Breast epithelium (tissue), 4 donors: ENCODE measurements at regions not wholly inside any gene's neighbourhood (a gene's known extent, or its start where the extent isn't known, plus 50 kb on each side); places are given as distances from the start of the nearest gene placed in this dataset.

Experiments used
- DNase-seq, 2 donors: peaks; one replicate each; pipeline ENCODE4 v3.0.0-alpha.2; 2019; ENCODE audit warnings: low spot score in 2 of 2
- H3K27ac ChIP-seq, 2 donors: fragments of 200-600 bp; sonication (generic) in 1 of 2; one replicate each; pipeline ENCODE4 v1.5.1; 2016 to 2019; ENCODE audit warnings: mild to moderate bottlenecking in 1 of 2
- H3K27me3 ChIP-seq, 2 donors: fragments of 200-600 bp; sonication (generic) in 1 of 2; one replicate each; pipeline versions ENCODE4 v1.5.1 to v1.6.0; 2017 to 2019; ENCODE audit warnings: control low read depth in 1 of 2, mild to moderate bottlenecking in 1 of 2
- H3K36me3 ChIP-seq: fragments of 200-600 bp; one replicate; pipeline ENCODE4 v1.5.1; 2019
- H3K4me1 ChIP-seq, 2 donors: fragments of 200-600 bp; sonication (generic); one replicate each; pipeline ENCODE4 v1.5.1; 2016 to 2019; ENCODE audit warnings: control low read depth in 1 of 2
- H3K4me3 ChIP-seq, 3 donors: fragments of 200-600 bp; sonication (generic); 1 replicate in 2 of 3; 2 replicates in 1 of 3; pipeline ENCODE4 v1.5.1; 2016 to 2019; ENCODE audit warnings: mild to moderate bottlenecking in 3 of 3, moderate library complexity in 2 of 3
- H3K9me3 ChIP-seq, 2 donors: fragments of 200-600 bp; sonication (generic) in 1 of 2; one replicate each; pipeline ENCODE4 v1.5.1; 2016 to 2019; ENCODE audit warnings: control low read depth in 1 of 2
- POLR2A ChIP-seq: fragments of 450-650 bp; IDR thresholded peaks from one replicate; pipeline ENCODE4 v1.6.1; 2016; ENCODE audit warnings: antibody characterized with exemption, mild to moderate bottlenecking, moderate library complexity
- POLR2AphosphoS5 ChIP-seq, 3 donors: sonication (generic); formaldehyde crosslinking; IDR thresholded peaks; one replicate each; pipeline ENCODE4 v1.6.1; 2017; ENCODE audit warnings: antibody characterized with exemption in 3 of 3
- intact Hi-C: fragments of 100-400 bp; cut with DNase I; formaldehyde crosslinking; loops from one replicate; pipeline ENCODE4 v1.15.1; 2023; ENCODE audit warnings: low total_unique reads
- TF ChIP-seq, protein P1 (sequence below), 3 donors: fragments of 450-650 bp; IDR thresholded peaks; one replicate each; pipeline ENCODE4 v1.5.1; 2016 to 2017; ENCODE audit warnings: antibody characterized with exemption in 3 of 3, mild to moderate bottlenecking in 3 of 3, moderate library complexity in 3 of 3

DNA sequence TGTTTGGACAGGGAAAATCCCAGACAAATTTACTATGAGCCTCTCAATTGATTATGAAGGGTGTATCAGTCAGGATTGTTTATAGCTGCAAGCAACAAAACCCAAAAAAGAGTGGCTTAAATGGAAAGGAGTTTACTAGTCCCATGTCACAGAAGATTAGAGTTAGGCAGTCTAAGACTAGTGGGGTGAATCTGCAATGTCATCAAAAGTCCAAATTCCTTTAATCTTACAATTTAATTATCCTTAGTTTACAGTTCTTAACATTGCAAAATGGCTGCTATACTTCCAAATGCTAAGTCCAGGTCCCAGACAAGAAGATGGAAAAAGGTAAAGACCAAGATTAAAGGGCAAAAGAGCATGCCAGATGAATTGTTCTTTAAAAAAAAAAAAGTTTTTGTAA lies 143.6 kb downstream of the CD47 start:
- intact Hi-C loops: no loop called here
- Histone ChIP-seq H3K27me3 (no peaks in the 10 kb centered on the region), H3K36me3 (no peaks in the 10 kb centered on the region), H3K4me3 (no peak overlapping the region), H3K27ac (no peak overlapping the region), H3K9me3 (no peaks in the 10 kb centered on the region), H3K4me1 (no peaks in the 10 kb centered on the region)
- DNase-seq: no peak
- TF ChIP-seq, protein P1, sequence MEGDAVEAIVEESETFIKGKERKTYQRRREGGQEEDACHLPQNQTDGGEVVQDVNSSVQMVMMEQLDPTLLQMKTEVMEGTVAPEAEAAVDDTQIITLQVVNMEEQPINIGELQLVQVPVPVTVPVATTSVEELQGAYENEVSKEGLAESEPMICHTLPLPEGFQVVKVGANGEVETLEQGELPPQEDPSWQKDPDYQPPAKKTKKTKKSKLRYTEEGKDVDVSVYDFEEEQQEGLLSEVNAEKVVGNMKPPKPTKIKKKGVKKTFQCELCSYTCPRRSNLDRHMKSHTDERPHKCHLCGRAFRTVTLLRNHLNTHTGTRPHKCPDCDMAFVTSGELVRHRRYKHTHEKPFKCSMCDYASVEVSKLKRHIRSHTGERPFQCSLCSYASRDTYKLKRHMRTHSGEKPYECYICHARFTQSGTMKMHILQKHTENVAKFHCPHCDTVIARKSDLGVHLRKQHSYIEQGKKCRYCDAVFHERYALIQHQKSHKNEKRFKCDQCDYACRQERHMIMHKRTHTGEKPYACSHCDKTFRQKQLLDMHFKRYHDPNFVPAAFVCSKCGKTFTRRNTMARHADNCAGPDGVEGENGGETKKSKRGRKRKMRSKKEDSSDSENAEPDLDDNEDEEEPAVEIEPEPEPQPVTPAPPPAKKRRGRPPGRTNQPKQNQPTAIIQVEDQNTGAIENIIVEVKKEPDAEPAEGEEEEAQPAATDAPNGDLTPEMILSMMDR (IDR thresholded peaks at IDR 0.05): no peak
- TF ChIP-seq POLR2A (no peak), POLR2AphosphoS5 (IDR thresholded peaks at IDR 0.05) (no peak)

DNA sequence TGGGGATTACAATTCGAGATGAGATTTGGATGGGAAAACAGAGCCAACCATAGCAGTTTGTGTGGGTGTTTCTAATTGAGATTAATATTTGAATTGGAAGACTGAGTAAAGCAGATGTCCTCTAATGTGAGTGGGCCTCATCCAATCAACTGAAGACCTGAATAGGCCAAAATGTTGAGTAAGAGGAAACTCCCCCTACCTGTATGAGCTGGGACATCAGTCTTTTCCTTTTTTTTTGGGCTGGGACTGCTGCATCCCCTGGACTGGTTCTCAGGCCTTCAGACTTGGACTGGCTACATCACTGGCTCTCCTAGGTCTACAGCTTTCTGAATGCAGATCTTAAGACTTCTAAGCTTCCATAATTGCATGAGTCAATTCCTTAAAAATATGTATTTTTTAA lies 144.1 kb downstream of the CD47 start:
- no peak overlapping the region for H3K27ac ChIP-seq
- intact Hi-C loops: no loop called here
- H3K4me3 ChIP-seq: no peak overlapping the region
- no peaks in the 10 kb centered on the region for H3K9me3 ChIP-seq
- no peaks in the 10 kb centered on the region for H3K27me3 ChIP-seq
- no peaks in the 10 kb centered on the region for H3K36me3 ChIP-seq
- TF ChIP-seq, protein P1 (IDR thresholded peaks at IDR 0.05): no peak
- TF ChIP-seq POLR2AphosphoS5 (IDR thresholded peaks at IDR 0.05): no peak
- no peak for DNase-seq
- H3K4me1 ChIP-seq: no peaks in the 10 kb centered on the region

DNA sequence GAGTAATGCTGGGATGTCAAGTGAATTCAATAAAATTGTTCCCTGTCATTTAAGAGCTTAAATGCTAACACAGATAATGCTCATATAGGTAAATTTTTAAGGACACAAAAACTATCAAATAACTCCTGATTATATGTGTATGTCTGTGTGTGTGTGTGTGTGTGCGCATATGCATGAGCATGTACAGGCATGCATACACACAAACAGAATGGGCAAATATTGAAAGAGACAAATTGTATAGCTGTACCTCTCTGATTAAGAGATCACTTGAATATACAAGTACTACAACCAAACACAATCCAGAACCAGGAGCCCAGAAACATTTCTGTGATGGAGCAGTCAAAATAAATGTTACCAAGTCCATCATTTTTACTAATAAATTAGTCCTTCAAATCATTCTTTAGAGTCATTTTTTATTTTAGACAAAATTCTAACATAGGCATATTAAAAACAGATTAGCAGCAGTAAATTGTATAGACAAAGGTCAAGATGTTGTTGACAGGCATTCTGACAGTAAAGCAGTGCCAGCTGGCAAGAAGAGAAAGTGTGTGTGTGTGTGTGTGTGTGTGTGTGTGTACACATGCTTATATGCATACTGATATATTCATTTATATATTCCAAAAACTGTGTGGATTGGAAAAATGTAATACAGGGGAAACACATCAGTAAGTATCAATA lies 145.3 kb downstream of the CD47 start:
- TF ChIP-seq POLR2A (no peak), POLR2AphosphoS5 (IDR thresholded peaks at IDR 0.05) (no peak)
- TF ChIP-seq, protein P1 (IDR thresholded peaks at IDR 0.05): no peak
- intact Hi-C loops: no loop called here
- DNase-seq: no peak

DNA sequence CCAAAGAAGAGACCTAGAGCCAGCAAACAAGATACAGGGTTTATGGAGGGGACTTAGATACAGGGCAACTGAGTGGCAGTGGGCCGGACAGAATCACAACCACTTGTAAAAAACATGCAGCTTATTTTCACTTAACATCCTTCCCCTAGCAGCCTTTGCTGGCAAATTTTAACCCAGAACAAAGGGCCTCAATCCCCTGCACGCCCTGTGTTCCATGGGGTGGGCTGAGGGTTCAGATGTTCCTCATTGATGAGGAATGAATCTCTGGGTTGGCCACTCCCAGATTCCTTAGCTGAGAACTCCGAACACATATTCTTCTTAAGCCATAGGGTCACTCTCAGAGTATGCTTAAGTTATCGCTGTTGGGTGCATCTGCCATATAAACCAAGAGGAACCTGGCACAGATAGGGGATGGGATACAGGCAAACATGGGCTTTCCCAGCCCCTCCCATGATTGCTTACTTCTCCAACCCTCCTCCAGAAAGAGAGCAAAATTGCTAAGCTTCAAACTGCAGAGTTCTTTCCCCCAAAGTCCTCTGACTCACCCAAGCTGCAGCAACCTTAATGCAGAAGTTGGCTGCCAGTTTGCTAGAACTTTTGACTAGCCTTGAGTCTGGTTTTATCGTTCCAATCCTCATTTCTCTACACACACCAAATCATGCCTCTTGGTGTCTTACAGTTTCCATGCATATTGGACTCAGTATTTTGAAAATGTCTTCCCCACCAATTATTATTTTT lies 146.9 kb downstream of the CD47 start:
- Histone ChIP-seq H3K4me1 (no peaks in the 10 kb centered on the region), H3K27me3 (no peaks in the 10 kb centered on the region), H3K4me3 (no peak overlapping the region), H3K9me3 (no peaks in the 10 kb centered on the region), H3K36me3 (no peaks in the 10 kb centered on the region), H3K27ac (peak overlapping the region in 1 of 2 donors; percentile 0)
- no peak for DNase-seq
- no peak for TF ChIP-seq POLR2A
- TF ChIP-seq POLR2AphosphoS5 (IDR thresholded peaks at IDR 0.05): no peak
- TF ChIP-seq, protein P1 (IDR thresholded peaks at IDR 0.05): no peak
- intact Hi-C loops: no loop called here

More for the DNA sequence above, 145.3 kb downstream of the CD47 start:
- H3K27ac ChIP-seq: no peak overlapping the region
- no peak overlapping the region for H3K4me3 ChIP-seq
- no peaks in the 10 kb centered on the region for H3K27me3 ChIP-seq
- H3K36me3 ChIP-seq: no peaks in the 10 kb centered on the region
- no peaks in the 10 kb centered on the region for H3K4me1 ChIP-seq
- H3K9me3 ChIP-seq: no peaks in the 10 kb centered on the region
